ENCODE measurements at regions not wholly inside any gene's neighbourhood (a gene's known extent, or its start where the extent isn't known, plus 50 kb on each side); places are given as distances from the start of the nearest gene placed in this dataset.

- Histone ChIP-seq H3K4me1 (no peaks in the 10 kb centered on the region), H3K4me3 (no peak overlapping the region), H3K27ac (no peak overlapping the region), H3K36me3 (no peaks in the 10 kb centered on the region), H3K27me3 (ENCODE audit: low read depth) (no peaks in the 10 kb centered on the region), H3K9me3 (no peaks in the 10 kb centered on the region)
- TF ChIP-seq CTCF (IDR thresholded peaks at IDR 0.05): no peak
- intact Hi-C loops (cut with DNase I): no loop called here
- ATAC-seq: no peak
- no peak for DNase-seq
Measured at GRCh38 chr16:17798716-17799115, 328.0 kb upstream of the XYLT1 start.

GRCh38 chr16:17793354-17793753 is 322.6 kb upstream of the XYLT1 start:
- intact Hi-C loops (cut with DNase I): no loop called here
- no peak for ATAC-seq

GRCh38 chr16:17784073-17784472 is 313.3 kb upstream of the XYLT1 start:
- Histone ChIP-seq H3K4me3 (no peak overlapping the region), H3K27me3 (ENCODE audit: low read depth) (no peaks in the 10 kb centered on the region), H3K4me1 (no peaks in the 10 kb centered on the region), H3K27ac (no peak overlapping the region), H3K36me3 (no peaks in the 10 kb centered on the region), H3K9me3 (no peaks in the 10 kb centered on the region)
- no peak for DNase-seq
- no peak for ATAC-seq
- intact Hi-C loops (cut with DNase I): no loop called here
- TF ChIP-seq CTCF (IDR thresholded peaks at IDR 0.05): no peak

More at GRCh38 chr16:17793354-17793753, 322.6 kb upstream of the XYLT1 start:
- H3K36me3 ChIP-seq: no peaks in the 10 kb centered on the region
- H3K27ac ChIP-seq: no peak overlapping the region
- TF ChIP-seq CTCF (IDR thresholded peaks at IDR 0.05): no peak
- no peaks in the 10 kb centered on the region for H3K4me1 ChIP-seq
- H3K9me3 ChIP-seq: no peaks in the 10 kb centered on the region
- no peaks in the 10 kb centered on the region for H3K27me3 ChIP-seq (ENCODE audit: low read depth)
- no peak for DNase-seq
- H3K4me3 ChIP-seq: no peak overlapping the region

- Histone ChIP-seq H3K9me3 (no peaks in the 10 kb centered on the region), H3K27me3 (ENCODE audit: low read depth) (no peaks in the 10 kb centered on the region), H3K27ac (no peak overlapping the region), H3K4me3 (no peak overlapping the region), H3K36me3 (no peaks in the 10 kb centered on the region), H3K4me1 (no peaks in the 10 kb centered on the region)
- no peak for DNase-seq
- ATAC-seq: no peak
- intact Hi-C loops (cut with DNase I): no loop called here
- no peak for TF ChIP-seq CTCF (IDR thresholded peaks at IDR 0.05)
Measured at GRCh38 chr16:17780181-17780580, 309.4 kb upstream of the XYLT1 start.

- Histone ChIP-seq H3K9me3 (no peaks in the 10 kb centered on the region), H3K4me3 (no peak overlapping the region), H3K4me1 (no peaks in the 10 kb centered on the region), H3K27me3 (ENCODE audit: low read depth) (peaks cover 4% of the 10 kb centered on the region), H3K36me3 (no peaks in the 10 kb centered on the region), H3K27ac (no peak overlapping the region)
- DNase-seq: no peak
- ATAC-seq: no peak
- intact Hi-C loops (cut with DNase I): no loop called here
- TF ChIP-seq CTCF (IDR thresholded peaks at IDR 0.05): no peak
Measured at GRCh38 chr16:17777408-17777863, 306.7 kb upstream of the XYLT1 start.

- no peak for DNase-seq
- H3K27ac ChIP-seq: no peak overlapping the region
- peaks cover 4% of the 10 kb centered on the region for H3K27me3 ChIP-seq (ENCODE audit: low read depth)
- no peak for ATAC-seq
- no peaks in the 10 kb centered on the region for H3K4me1 ChIP-seq
- H3K4me3 ChIP-seq: no peak overlapping the region
- no peaks in the 10 kb centered on the region for H3K36me3 ChIP-seq
- no peak for TF ChIP-seq CTCF (IDR thresholded peaks at IDR 0.05)
- no peaks in the 10 kb centered on the region for H3K9me3 ChIP-seq
- intact Hi-C loops (cut with DNase I): no loop called here
Measured at GRCh38 chr16:17776888-17777287, 306.1 kb upstream of the XYLT1 start.
